GM23338 (cell line): ENCODE measurements at regions not wholly inside any gene's neighbourhood (a gene's known extent, or its start where the extent isn't known, plus 50 kb on each side); places are given as distances from the start of the nearest gene placed in this dataset.
A peak's percentile ranks its signal among the peaks of the same experiment; 100 is the strongest.
"Not testable (repeated sequence)": the region's sequence is repeated elsewhere in the genome, so short reads cannot be mapped to it uniquely, and the experiment has no call there.

Experiments
- ATAC-seq: fragments of 200-7000 bp; cut with Tn5 transposase; 3 replicates; pipeline ENCODE4 v1.9.1; 2020
- DNase-seq: peaks from one replicate; pipeline ENCODE4 v3.0.0-alpha.2; 2015; ENCODE audit warnings: low spot score
- H2AFZ ChIP-seq: fragments of 200-600 bp; sonication (generic); 2 replicates; pipeline ENCODE4 v1.8.0; 2016; ENCODE audit warnings: antibody characterized with exemption, mild to moderate bottlenecking, moderate library complexity
- H3F3A ChIP-seq: fragments of 200-600 bp; sonication (generic); replicated peaks from 2 replicates; pipeline ENCODE4 v1.8.0; 2017; ENCODE audit warnings: antibody characterized with exemption, mixed run types, low read depth
- H3K27ac ChIP-seq: fragments of 200-600 bp; sonication (generic); 2 replicates; pipeline ENCODE4 v1.6.1; 2016; ENCODE audit warnings: low read depth
- H3K27me3 ChIP-seq: fragments of 200-600 bp; sonication (generic); 2 replicates; pipeline ENCODE4 v1.8.0; 2016; ENCODE audit warnings: mild to moderate bottlenecking, mixed run types, moderate library complexity; ENCODE audit not compliant: insufficient read depth
- H3K36me3 ChIP-seq: fragments of 200-600 bp; sonication (generic); 2 replicates; pipeline ENCODE4 v1.8.0; 2016; ENCODE audit warnings: mild to moderate bottlenecking; ENCODE audit not compliant: insufficient read depth
- H3K4me1 ChIP-seq: fragments of 200-600 bp; sonication (generic); 2 replicates; pipeline ENCODE4 v1.8.0; 2016; ENCODE audit warnings: mild to moderate bottlenecking, moderate library complexity; ENCODE audit not compliant: insufficient read depth
- H3K4me2 ChIP-seq: fragments of 200-600 bp; sonication (generic); 2 replicates; pipeline ENCODE4 v1.7.1; 2017; ENCODE audit warnings: mixed run types
- H3K4me3 ChIP-seq: fragments of 200-600 bp; sonication (generic); 2 replicates; pipeline ENCODE4 v1.6.1; 2016; ENCODE audit warnings: mixed run types
- H3K79me2 ChIP-seq: fragments of 200-600 bp; sonication (generic); replicated peaks from 2 replicates; pipeline ENCODE4 v1.8.0; 2017; ENCODE audit warnings: mild to moderate bottlenecking; ENCODE audit not compliant: insufficient read depth
- H3K9me2 ChIP-seq: fragments of 200-600 bp; sonication (generic); 2 replicates; pipeline ENCODE4 v1.8.0; 2017; ENCODE audit not compliant: insufficient read depth
- H4K20me1 ChIP-seq: fragments of 200-600 bp; sonication (generic); replicated peaks from 2 replicates; pipeline ENCODE4 v1.8.0; 2017; ENCODE audit warnings: mild to moderate bottlenecking; ENCODE audit not compliant: insufficient read depth
- H3K27ac Mint-ChIP-seq: 2 replicates; pipeline ENCODE4 v1.8.0; 2020; ENCODE audit warnings: inconsistent platforms, mild to moderate bottlenecking, moderate library complexity, mixed read lengths
- H3K27me3 Mint-ChIP-seq: 3 replicates; pipeline ENCODE4 v1.8.0; 2022; ENCODE audit warnings: low read depth, mild to moderate bottlenecking, moderate library complexity, mixed read lengths, inconsistent platforms; ENCODE audit not compliant: insufficient read depth, poor library complexity
- H3K36me3 Mint-ChIP-seq: 3 replicates; pipeline ENCODE4 v1.8.0; 2021; ENCODE audit warnings: low read depth, mild to moderate bottlenecking, inconsistent platforms, moderate library complexity, mixed read lengths
- H3K4me1 Mint-ChIP-seq: 3 replicates; pipeline ENCODE4 v1.8.0; 2020; ENCODE audit warnings: mild to moderate bottlenecking, inconsistent platforms, mixed read lengths
- H3K4me3 Mint-ChIP-seq: 3 replicates; pipeline ENCODE4 v1.8.0; 2021; ENCODE audit warnings: moderate library complexity, mild to moderate bottlenecking, inconsistent platforms, mixed read lengths
- H3K9me3 Mint-ChIP-seq: 3 replicates; pipeline ENCODE4 v1.8.0; 2020; ENCODE audit warnings: moderate library complexity, mild to moderate bottlenecking, inconsistent platforms, mixed read lengths
- EZH2 ChIP-seq: fragments of 200-600 bp; sonication (generic); IDR thresholded peaks from one replicate; pipeline ENCODE4 v1.8.0; 2017; ENCODE audit warnings: antibody characterized with exemption, mild to moderate bottlenecking, low read depth; ENCODE audit not compliant: unreplicated experiment
- EZH2phosphoT487 ChIP-seq: fragments of 200-600 bp; sonication (generic); IDR thresholded peaks from one replicate; pipeline ENCODE4 v1.8.1; 2018; ENCODE audit warnings: antibody characterized with exemption; ENCODE audit not compliant: unreplicated experiment
- JUNB ChIP-seq: IDR thresholded peaks from one replicate; pipeline ENCODE4 v1.6.1; 2016; ENCODE audit warnings: antibody characterized with exemption; ENCODE audit not compliant: unreplicated experiment
- NANOG ChIP-seq: IDR thresholded peaks from 2 replicates; pipeline ENCODE4 v1.6.1; 2016; ENCODE audit warnings: antibody characterized with exemption, borderline replicate concordance
- POLR2AphosphoS5 ChIP-seq: IDR thresholded peaks from 2 replicates; pipeline ENCODE4 v1.6.1; 2016; ENCODE audit warnings: antibody characterized with exemption, low read depth
- REST ChIP-seq: IDR thresholded peaks from one replicate; pipeline ENCODE4 v1.6.1; 2018; ENCODE audit warnings: antibody characterized with exemption; ENCODE audit not compliant: unreplicated experiment
- ZNF462 ChIP-seq: fragments of 250-450 bp; sonication (Bioruptor Pico); IDR thresholded peaks from 2 replicates; pipeline ENCODE4 v1.5.0; 2020; ENCODE audit warnings: mild to moderate bottlenecking, moderate library complexity

GRCh38 chr16:65815707-65816106 is 550.8 kb upstream of the CDH5 start (continued):
- TF ChIP-seq EZH2: no peak
- TF ChIP-seq JUNB: no peak
- TF ChIP-seq ZNF462: no peak

GRCh38 chr16:65813879-65814278 is 552.6 kb upstream of the CDH5 start:
- DNase-seq, H3K9me3 Mint-ChIP-seq, H3K27ac ChIP-seq, H3K9me2 ChIP-seq, H3K4me2 ChIP-seq, H3K4me3 ChIP-seq, H3K4me3 Mint-ChIP-seq, H3K36me3 ChIP-seq, H3K36me3 Mint-ChIP-seq, H4K20me1 ChIP-seq, H3K27ac Mint-ChIP-seq, ATAC-seq, H3K79me2 ChIP-seq, H3K27me3 Mint-ChIP-seq, H3K27me3 ChIP-seq, H3F3A ChIP-seq: not testable (repeated sequence)
- Histone ChIP-seq H2AFZ (peak overlapping the region; percentile 40; the same call in 1 of the 2 replicates), H3K4me1 (peaks cover 18% of the 10 kb centered on the region)
- peaks cover 21% of the 10 kb centered on the region for H3K4me1 Mint-ChIP-seq

GRCh38 chr16:65809627-65810026 is 556.9 kb upstream of the CDH5 start:
- Histone ChIP-seq H3K9me2 (no peaks in the 10 kb centered on the region), H2AFZ (peak overlapping the region; percentile 72; the same call in 1 of the 2 replicates), H3K4me2 (no peak overlapping the region), H3K4me1 (no peaks in the 10 kb centered on the region), H4K20me1 (no peaks in the 10 kb centered on the region), H3K79me2 (no peaks in the 10 kb centered on the region), H3K27ac (no peak overlapping the region), H3K4me3 (no peak overlapping the region), H3K27me3 (no peaks in the 10 kb centered on the region), H3K36me3 (no peaks in the 10 kb centered on the region), H3F3A (no peaks in the 10 kb centered on the region)
- Mint-ChIP-seq H3K36me3 (no peaks in the 10 kb centered on the region), H3K4me3 (no peak overlapping the region), H3K27ac (no peak overlapping the region), H3K4me1 (peaks cover 3% of the 10 kb centered on the region; the same call in 2 of the 3 replicates), H3K9me3 (peaks cover 3% of the 10 kb centered on the region; the same call in 1 of the 3 replicates), H3K27me3 (peaks cover 1% of the 10 kb centered on the region)
- ATAC-seq (no peak), DNase-seq (no peak)
- no peak for TF ChIP-seq REST
- no peak for TF ChIP-seq POLR2AphosphoS5
- TF ChIP-seq JUNB: no peak
- TF ChIP-seq NANOG: no peak
- TF ChIP-seq EZH2phosphoT487: no peak
